H7 (cell line): ENCODE measurements at regions not wholly inside any gene's neighbourhood (a gene's known extent, or its start where the extent isn't known, plus 50 kb on each side); places are given as distances from the start of the nearest gene placed in this dataset.

Experiments
- DNase-seq: peaks from one replicate; pipeline ENCODE4 v3.0.0; 2012
- H3K27me3 ChIP-seq: 2 replicates; pipeline ENCODE4 v1.6.0; 2011; ENCODE audit warnings: mild to moderate bottlenecking, low read length; ENCODE audit not compliant: control insufficient read depth, insufficient read depth
- H3K36me3 ChIP-seq: replicated peaks from 2 replicates; pipeline ENCODE4 v1.5.1; 2011; ENCODE audit warnings: low read length; ENCODE audit not compliant: control insufficient read depth, insufficient read depth
- H3K4me3 ChIP-seq: 2 replicates; pipeline ENCODE4 v1.5.1; 2011; ENCODE audit warnings: low read depth, mild to moderate bottlenecking, control low read depth, low read length, moderate library complexity; ENCODE audit not compliant: insufficient read depth

GRCh38 chr10:3850999-3851937, 66.3 kb upstream of the KLF6 start:
- Histone ChIP-seq H3K27me3 (no peaks in the 10 kb centered on the region), H3K4me3 (no peak overlapping the region), H3K36me3 (no peaks in the 10 kb centered on the region)
- DNase-seq: no peak

GRCh38 chr10:3848775-3849635, 64.0 kb upstream of the KLF6 start:
- H3K27me3 ChIP-seq: no peaks in the 10 kb centered on the region
- DNase-seq: no peak
- no peaks in the 10 kb centered on the region for H3K36me3 ChIP-seq
- no peak overlapping the region for H3K4me3 ChIP-seq

GRCh38 chr10:3848005-3848774, 63.2 kb upstream of the KLF6 start:
- no peak for DNase-seq
- no peaks in the 10 kb centered on the region for H3K36me3 ChIP-seq
- H3K27me3 ChIP-seq: no peaks in the 10 kb centered on the region
- H3K4me3 ChIP-seq: no peak overlapping the region

- DNase-seq: no peak
- H3K27me3 ChIP-seq: no peaks in the 10 kb centered on the region
- no peaks in the 10 kb centered on the region for H3K36me3 ChIP-seq
- no peak overlapping the region for H3K4me3 ChIP-seq
These were observed 61.7 kb upstream of the KLF6 start for GRCh38 chr10:3846736-3847135.

- no peaks in the 10 kb centered on the region for H3K27me3 ChIP-seq
- H3K4me3 ChIP-seq: no peak overlapping the region
- H3K36me3 ChIP-seq: no peaks in the 10 kb centered on the region
- DNase-seq: no peak
These were observed 59.5 kb upstream of the KLF6 start for GRCh38 chr10:3844491-3845025.

- Histone ChIP-seq H3K36me3 (no peaks in the 10 kb centered on the region), H3K4me3 (no peak overlapping the region), H3K27me3 (no peaks in the 10 kb centered on the region)
- DNase-seq: no peak
These were observed 53.7 kb upstream of the KLF6 start for GRCh38 chr10:3838460-3839437.

- no peak for DNase-seq
- no peak overlapping the region for H3K4me3 ChIP-seq
- H3K36me3 ChIP-seq: no peaks in the 10 kb centered on the region
- no peaks in the 10 kb centered on the region for H3K27me3 ChIP-seq
These were observed 52.8 kb upstream of the KLF6 start for GRCh38 chr10:3837647-3838459.

- Histone ChIP-seq H3K27me3 (no peaks in the 10 kb centered on the region), H3K4me3 (no peak overlapping the region), H3K36me3 (no peaks in the 10 kb centered on the region)
- DNase-seq: no peak
These were observed 51.3 kb upstream of the KLF6 start for GRCh38 chr10:3836222-3836820.

- Histone ChIP-seq H3K36me3 (no peaks in the 10 kb centered on the region), H3K4me3 (no peak overlapping the region), H3K27me3 (no peaks in the 10 kb centered on the region)
- no peak for DNase-seq
These were observed 50.8 kb upstream of the KLF6 start for GRCh38 chr10:3835770-3836169.

- Histone ChIP-seq H3K4me3 (no peak overlapping the region), H3K27me3 (no peaks in the 10 kb centered on the region), H3K36me3 (no peaks in the 10 kb centered on the region)
- no peak for DNase-seq
These were observed 49.9 kb upstream of the KLF6 start for GRCh38 chr10:3834947-3835346.
